ENCODE measurements at regions not wholly inside any gene's neighbourhood (a gene's known extent, or its start where the extent isn't known, plus 50 kb on each side); places are given as distances from the start of the nearest gene placed in this dataset.

GRCh38 chr7:98474558-98474957, 73.7 kb upstream of the BAIAP2L1 start:
- TF ChIP-seq EP300 (IDR thresholded peaks at IDR 0.05) (no peak), POLR2A (IDR thresholded peaks at IDR 0.05) (no peak), CTCF (IDR thresholded peaks at IDR 0.05) (no peak)

Measured in stomach (tissue), 4 donors.